COLO668 (cell line): ENCODE measurements at regions not wholly inside any gene's neighbourhood (a gene's known extent, or its start where the extent isn't known, plus 50 kb on each side); places are given as distances from the start of the nearest gene placed in this dataset.

ENCODE experiments used
- DNase-seq: peaks from one replicate; lab custom pipeline; 2025; ENCODE audit not compliant: unreplicated experiment; lab: John Stamatoyannopoulos, UW

DNA sequence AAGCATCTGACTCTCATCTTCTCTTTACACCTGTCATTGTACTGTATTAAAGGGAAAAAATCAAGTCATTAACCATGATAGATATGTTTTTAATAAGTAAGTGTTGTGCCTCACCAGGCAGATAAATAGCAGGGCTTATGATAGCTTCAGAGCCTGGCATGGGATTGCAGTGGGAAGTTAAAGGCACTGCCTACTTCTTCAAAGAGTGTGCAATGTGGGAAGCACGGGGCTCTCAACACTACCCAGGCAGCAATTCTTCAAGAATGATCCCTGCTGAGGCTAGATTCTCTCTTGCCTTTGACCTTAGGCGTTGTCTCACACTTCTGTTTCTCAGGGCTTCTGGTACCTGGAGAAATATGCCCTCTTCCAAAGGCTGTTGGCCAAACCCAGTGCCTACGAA lies 297.3 kb downstream of the MAF start:
- DNase-seq, result no peak

GRCh38 chr16:79302731-79303130 lies 297.8 kb downstream of the MAF start:
- DNase-seq, result no peak

- DNase-seq, result no peak
Observed at GRCh38 chr16:79301051-79301450, 299.5 kb downstream of the MAF start.

DNA sequence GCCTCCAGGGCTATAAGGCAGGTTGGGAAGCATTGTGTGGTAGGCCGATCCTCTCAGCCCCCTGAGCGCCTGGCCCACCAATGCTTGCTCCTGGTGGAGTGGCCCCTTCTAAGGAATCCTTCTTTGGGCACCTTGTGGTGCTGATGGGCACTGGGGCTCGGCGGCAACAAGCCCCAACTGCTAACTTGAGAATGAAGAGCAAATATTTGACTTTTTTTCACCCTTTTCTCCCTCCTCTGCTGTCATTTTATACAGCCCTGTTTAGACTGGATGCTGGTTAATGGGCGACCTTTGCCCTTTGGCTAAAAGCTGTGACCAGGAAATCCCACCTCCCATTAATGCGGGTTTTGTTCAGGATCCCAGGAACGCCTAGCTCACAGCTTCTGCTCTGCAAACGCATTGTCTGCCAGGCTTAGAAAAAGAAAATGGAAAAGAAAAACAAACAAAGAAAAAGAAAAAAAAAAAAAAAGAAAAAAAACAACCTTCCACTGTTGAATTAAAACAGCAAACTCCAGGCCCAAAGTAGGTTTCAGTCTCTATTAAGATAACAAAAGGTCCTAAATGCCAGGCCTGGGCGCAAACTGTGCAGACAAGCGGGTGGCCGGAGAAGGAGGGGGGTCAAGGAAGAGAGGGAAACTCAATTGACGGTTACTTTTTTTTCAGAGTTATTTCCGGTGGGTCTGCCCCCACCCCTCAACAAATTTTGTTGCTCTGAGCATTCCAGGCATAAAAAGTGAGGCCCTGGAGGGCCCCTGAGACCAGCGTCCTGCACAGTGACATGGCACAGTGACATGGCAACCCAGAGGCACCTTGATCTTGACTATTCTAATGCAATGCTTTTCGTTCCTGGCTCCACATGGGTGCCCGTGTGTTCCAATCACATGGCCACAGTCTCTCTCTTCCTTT lies 301.4 kb downstream of the MAF start:
- DNase-seq, result no peak

DNA sequence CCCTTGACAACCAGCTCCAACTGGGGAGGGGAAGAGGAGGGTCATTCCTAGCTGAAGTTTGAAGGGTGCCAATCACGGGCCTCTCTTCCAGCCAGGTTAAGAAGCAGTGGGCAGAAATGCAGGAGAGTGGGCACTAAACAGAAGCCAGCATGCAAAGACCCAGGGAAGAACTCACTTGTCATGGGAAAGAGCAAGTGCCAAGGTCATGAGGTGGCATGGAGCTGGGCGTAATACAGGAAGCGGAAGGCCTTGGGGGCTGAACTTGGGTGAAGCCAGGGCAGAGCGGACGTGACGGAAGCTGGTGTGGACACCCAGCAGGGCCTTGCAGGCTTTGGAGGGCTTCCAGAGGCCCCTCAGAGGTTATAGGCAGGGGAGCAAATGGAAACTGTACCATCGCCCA lies 302.1 kb downstream of the MAF start:
- DNase-seq, result no peak

GRCh38 chr16:79297805-79298204 lies 302.7 kb downstream of the MAF start:
- DNase-seq, result no peak

GRCh38 chr16:79297296-79297695 lies 303.2 kb downstream of the MAF start:
- no peak for DNase-seq

- peak; percentile 14 for DNase-seq
Observed at GRCh38 chr16:79296491-79296890, 304.0 kb downstream of the MAF start.

GRCh38 chr16:79295746-79296145 lies 304.8 kb downstream of the MAF start:
- DNase-seq, result no peak

DNA sequence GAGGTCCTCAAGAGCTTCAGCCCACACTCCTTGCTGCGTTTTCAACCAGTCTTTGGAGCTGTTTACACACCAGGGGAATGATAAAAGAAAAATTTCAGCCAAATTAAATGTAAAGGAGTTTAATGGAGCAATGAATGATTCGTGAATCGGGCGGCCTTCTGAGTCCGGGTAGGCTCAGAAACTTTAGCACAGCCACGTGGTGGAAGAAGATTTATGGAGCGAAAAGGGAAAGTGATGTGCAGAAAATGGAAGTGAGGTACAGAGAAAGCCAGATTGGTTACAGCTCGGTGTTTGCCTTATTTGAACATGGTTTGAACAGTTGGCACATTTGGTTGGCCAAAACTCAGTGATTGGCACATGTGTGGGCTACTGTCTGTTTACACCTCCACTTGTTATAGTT lies 305.4 kb downstream of the MAF start:
- no peak for DNase-seq

GRCh38 chr16:79294568-79294967 lies 306.0 kb downstream of the MAF start:
- no peak for DNase-seq

GRCh38 chr16:79293836-79294460 lies 306.6 kb downstream of the MAF start:
- no peak for DNase-seq

- no peak for DNase-seq
Observed at GRCh38 chr16:79288066-79288465, 312.5 kb downstream of the MAF start.

- DNase-seq, result no peak
Observed at GRCh38 chr16:79287424-79287917, 313.1 kb downstream of the MAF start.

DNA sequence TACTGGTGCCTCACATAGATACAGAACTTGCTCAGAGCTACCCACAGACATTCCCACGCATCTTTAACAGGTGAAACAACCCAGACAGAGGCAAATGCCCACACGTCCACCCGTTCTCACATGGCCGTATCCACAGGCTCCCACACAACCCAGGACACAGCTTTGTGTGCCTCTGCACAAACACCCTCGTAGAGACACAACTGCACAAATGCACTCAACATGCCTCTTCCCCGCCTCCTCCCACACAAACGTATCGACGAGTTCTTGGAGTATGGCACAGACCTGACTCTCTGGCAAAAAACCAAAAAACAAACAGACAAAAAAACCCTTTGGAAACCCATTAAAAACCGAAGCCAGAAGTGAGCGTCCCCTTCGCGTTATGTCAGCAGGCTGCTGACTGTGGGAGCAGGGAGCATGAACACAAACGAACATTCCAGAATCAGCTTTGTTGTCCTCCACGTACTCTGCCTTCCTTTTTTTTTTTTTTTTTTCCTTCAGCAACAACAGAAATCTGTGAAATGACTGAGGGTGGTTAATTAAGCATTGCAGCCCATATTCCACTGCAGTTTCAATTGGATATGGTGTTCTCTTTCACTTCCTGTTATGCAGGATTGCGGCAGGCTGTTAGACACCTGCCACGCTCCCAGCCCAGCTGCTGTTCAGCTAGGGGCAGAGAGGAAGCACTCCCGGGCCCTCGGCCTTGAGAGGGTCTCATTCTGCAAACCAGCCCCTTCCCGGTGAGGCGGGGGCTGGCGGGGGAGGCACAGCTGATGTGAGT lies 313.7 kb downstream of the MAF start:
- DNase-seq, result peak; percentile 96

GRCh38 chr16:79284766-79285165 lies 315.8 kb downstream of the MAF start:
- DNase-seq, result no peak

- no peak for DNase-seq
Observed at GRCh38 chr16:79283578-79283977, 317.0 kb downstream of the MAF start.

DNA sequence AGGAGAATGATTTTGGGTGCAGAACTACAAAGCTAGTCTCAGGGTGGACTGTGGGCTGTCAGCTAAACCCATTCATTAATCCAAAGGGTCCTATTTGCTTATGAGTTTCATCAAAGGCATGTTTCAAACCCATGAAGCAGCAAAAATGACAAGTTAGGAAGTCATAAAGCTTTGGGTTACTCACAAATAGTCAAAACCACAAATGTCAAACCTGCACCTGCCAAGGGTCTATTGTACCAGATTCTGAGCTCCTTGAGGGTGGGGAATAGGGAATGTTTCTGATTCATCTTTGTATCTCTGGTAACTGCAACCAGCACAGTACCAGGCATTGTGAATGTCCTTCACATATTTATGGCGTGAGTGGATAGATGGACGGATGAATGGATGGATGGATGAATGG lies 317.7 kb downstream of the MAF start:
- no peak for DNase-seq

GRCh38 chr16:79278506-79278905 lies 322.0 kb downstream of the MAF start:
- no peak for DNase-seq

GRCh38 chr16:79276501-79276900 lies 324.0 kb downstream of the MAF start:
- DNase-seq, result no peak

DNA sequence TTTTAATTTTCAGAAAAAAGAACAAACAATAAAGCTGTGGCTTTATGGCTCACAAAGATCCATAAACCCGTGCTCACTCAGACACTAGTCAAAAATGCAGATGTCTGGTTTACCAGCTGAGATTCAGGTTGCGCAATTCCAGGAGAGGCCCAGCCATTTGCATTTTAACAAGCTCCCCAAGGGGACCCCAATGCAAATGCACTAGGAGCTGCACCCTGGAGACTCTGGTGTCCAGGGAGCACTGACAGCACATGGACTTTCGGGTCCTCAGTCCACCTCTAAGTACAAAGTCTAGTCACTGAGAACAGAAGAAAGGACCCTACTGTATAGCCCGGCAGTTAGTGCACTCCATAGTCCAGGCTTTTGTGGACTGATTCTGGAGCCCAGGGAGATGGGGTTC lies 326.3 kb downstream of the MAF start:
- no peak for DNase-seq

DNA sequence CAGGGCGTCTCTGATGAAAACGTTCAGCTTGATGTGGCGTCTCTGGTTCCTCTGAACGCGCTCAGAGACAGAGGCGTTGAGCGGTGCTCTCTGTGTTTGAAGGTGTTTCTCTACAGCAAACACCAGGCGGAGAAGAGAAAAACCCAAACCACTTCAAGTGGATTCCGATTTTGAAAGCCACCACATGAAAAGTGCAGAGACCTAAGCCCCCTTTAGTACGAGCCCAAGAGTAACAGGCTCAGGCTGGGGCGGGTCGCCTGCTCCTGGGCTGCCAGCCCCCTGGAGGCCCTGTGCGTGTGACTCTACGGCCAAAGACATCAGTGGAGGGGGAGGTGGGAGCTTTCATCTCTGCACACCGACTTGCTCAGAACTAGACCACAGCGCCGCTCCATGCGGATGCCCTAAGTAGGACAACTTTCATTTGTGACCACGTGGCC lies 328.4 kb downstream of the MAF start:
- DNase-seq, result no peak
